Panc1 (cell line): ENCODE measurements at regions not wholly inside any gene's neighbourhood (a gene's known extent, or its start where the extent isn't known, plus 50 kb on each side); places are given as distances from the start of the nearest gene placed in this dataset.

Experiments used
- ATAC-seq: fragments of 200-7000 bp; cut with Tn5 transposase; 2 replicates; pipeline ENCODE4 v1.9.1; 2020; ENCODE audit warnings: mild to moderate bottlenecking, moderate library complexity
- BruUV-seq: library from RNA; stranded (reverse); fragments of 400-500 nt; replicated peaks from 2 replicates; lab custom pipeline; 2021; lab: Mats Ljungman, UMichigan
- CTCF ChIA-PET: fragments of 300-600 bp; sonication (Branson Sonifier 250); formaldehyde crosslinking; loops from one replicate; lab custom pipeline; 2022; ENCODE audit warnings: antibody characterized with exemption; lab: Charles Lee
- POLR2A ChIA-PET: fragments of 300-600 bp; sonication (Branson Sonifier 250); formaldehyde crosslinking; loops from one replicate; lab custom pipeline; 2022; ENCODE audit warnings: antibody characterized with exemption; lab: Charles Lee
- DNase-seq: peaks from one replicate; pipeline ENCODE4 v3.0.0-alpha.2; 2010; ENCODE audit warnings: low read depth, low spot score
- H3K27ac ChIP-seq: 2 replicates; pipeline ENCODE4 v1.5.1; 2011; ENCODE audit warnings: mild to moderate bottlenecking, low read length, inconsistent platforms
- H3K27me3 ChIP-seq: fragments of 200-500 bp; sonication (Bioruptor generic); 2 replicates; pipeline ENCODE4 v1.6.0; 2014; ENCODE audit warnings: low read length, inconsistent platforms; ENCODE audit not compliant: control insufficient read depth, insufficient read depth
- H3K36me3 ChIP-seq: fragments of 200-500 bp; sonication (Bioruptor generic); 2 replicates; pipeline ENCODE4 v1.5.1; 2014; ENCODE audit warnings: inconsistent platforms, mild to moderate bottlenecking, low read length, moderate library complexity; ENCODE audit not compliant: control insufficient read depth, insufficient read depth
- H3K4me1 ChIP-seq: 2 replicates; pipeline ENCODE4 v1.5.1; 2011; ENCODE audit warnings: inconsistent platforms, mild to moderate bottlenecking, low read length, moderate library complexity; ENCODE audit not compliant: control insufficient read depth, insufficient read depth
- H3K4me3 ChIP-seq, 2 experiments: 2 replicates each; pipeline ENCODE4 v1.5.1; 2011 to 2012; ENCODE audit warnings: low read depth in 2 of 2, low read length in 2 of 2, mild to moderate bottlenecking in 2 of 2, inconsistent platforms in 1 of 2, moderate library complexity in 1 of 2
- H3K9me3 ChIP-seq: fragments of 200-500 bp; sonication (Bioruptor generic); 2 replicates; pipeline ENCODE4 v1.5.1; 2014; ENCODE audit warnings: low read depth, mild to moderate bottlenecking, inconsistent platforms, low read length, moderate library complexity; ENCODE audit not compliant: control insufficient read depth, insufficient read depth
- POLR2AphosphoS5 ChIP-seq: IDR thresholded peaks from 2 replicates; pipeline ENCODE4 v1.6.1; 2012; ENCODE audit warnings: mild to moderate bottlenecking, low read depth, low read length, moderate library complexity
- SIN3A ChIP-seq: IDR thresholded peaks from 2 replicates; pipeline ENCODE4 v1.6.1; 2012; ENCODE audit warnings: low read depth, mild to moderate bottlenecking, low read length, moderate library complexity, borderline replicate concordance; ENCODE audit not compliant: insufficient read depth
- TCF7L2 ChIP-seq: IDR thresholded peaks from 2 replicates; pipeline ENCODE4 v1.6.1; 2011; ENCODE audit warnings: mild to moderate bottlenecking, low read depth, low read length, inconsistent platforms
- in situ Hi-C: cut with HindIII; loops from 2 replicates; pipeline ENCODE4 v1.10.0; 2016; ENCODE audit warnings: low sequenced_read_pairs, low pct_unique_long_range_greater_than_20kb
- intact Hi-C: fragments of 100-400 bp; cut with micrococcal nuclease; formaldehyde crosslinking; loops from one replicate; pipeline ENCODE4 v1.10.0; 2022; ENCODE audit not compliant: unreplicated experiment
- TF ChIP-seq, protein P1 (sequence below): fragments of 450-650 bp; IDR thresholded peaks from 2 replicates; pipeline ENCODE4 v1.5.1; 2017; ENCODE audit warnings: mild to moderate bottlenecking
- TF ChIP-seq, protein P2 (sequence below), 2 experiments: IDR thresholded peaks; 2 replicates each; pipeline ENCODE4 v1.6.1; 2011 to 2012; ENCODE audit warnings: low read depth in 2 of 2, control low read depth in 1 of 2, low read length in 1 of 2, mild to moderate bottlenecking in 1 of 2, moderate library complexity in 1 of 2; ENCODE audit not compliant: insufficient read depth in 1 of 2

DNA sequence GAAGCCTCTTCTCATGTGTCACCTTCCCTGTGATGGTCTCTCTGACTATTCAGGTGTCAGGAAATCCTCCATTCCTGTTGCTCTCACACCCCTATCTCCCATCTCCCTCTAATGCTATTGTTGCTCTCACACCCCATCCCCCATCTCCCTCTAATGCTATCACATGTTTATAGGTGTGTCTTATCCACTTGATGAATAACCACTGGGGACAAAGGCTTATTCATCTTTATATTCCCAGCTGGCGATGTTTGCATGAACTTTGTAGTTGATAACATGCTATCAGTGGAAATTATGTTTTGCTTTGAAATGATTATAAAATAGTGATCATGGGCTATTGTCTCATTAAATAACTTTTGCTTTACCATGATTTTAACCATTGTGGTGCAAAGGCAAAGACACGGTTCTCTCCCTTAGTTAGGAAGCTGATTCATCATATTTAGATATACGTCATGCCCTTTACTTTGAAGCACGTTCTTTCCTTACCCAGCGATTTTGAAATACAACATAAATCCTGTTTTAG is 220.5 kb downstream of the PMAIP1 start:
- Histone ChIP-seq H3K27me3 (no peaks in the 10 kb centered on the region), H3K4me1 (no peaks in the 10 kb centered on the region), H3K36me3 (no peaks in the 10 kb centered on the region), H3K9me3 (no peaks in the 10 kb centered on the region), H3K4me3 (no peak overlapping the region), H3K27ac (no peak overlapping the region)
- in situ Hi-C loops (no loop called here), intact Hi-C loops (no loop called here)
- POLR2A ChIA-PET: no interaction called here
- CTCF ChIA-PET: no interaction called here
- no peak for DNase-seq
- BruUV-seq: no TSS peak
- no peak for ATAC-seq
- TF ChIP-seq SIN3A (no peak), TCF7L2 (no peak), POLR2AphosphoS5 (no peak)
- TF ChIP-seq, protein P1, sequence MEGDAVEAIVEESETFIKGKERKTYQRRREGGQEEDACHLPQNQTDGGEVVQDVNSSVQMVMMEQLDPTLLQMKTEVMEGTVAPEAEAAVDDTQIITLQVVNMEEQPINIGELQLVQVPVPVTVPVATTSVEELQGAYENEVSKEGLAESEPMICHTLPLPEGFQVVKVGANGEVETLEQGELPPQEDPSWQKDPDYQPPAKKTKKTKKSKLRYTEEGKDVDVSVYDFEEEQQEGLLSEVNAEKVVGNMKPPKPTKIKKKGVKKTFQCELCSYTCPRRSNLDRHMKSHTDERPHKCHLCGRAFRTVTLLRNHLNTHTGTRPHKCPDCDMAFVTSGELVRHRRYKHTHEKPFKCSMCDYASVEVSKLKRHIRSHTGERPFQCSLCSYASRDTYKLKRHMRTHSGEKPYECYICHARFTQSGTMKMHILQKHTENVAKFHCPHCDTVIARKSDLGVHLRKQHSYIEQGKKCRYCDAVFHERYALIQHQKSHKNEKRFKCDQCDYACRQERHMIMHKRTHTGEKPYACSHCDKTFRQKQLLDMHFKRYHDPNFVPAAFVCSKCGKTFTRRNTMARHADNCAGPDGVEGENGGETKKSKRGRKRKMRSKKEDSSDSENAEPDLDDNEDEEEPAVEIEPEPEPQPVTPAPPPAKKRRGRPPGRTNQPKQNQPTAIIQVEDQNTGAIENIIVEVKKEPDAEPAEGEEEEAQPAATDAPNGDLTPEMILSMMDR: no peak
- TF ChIP-seq, protein P2, sequence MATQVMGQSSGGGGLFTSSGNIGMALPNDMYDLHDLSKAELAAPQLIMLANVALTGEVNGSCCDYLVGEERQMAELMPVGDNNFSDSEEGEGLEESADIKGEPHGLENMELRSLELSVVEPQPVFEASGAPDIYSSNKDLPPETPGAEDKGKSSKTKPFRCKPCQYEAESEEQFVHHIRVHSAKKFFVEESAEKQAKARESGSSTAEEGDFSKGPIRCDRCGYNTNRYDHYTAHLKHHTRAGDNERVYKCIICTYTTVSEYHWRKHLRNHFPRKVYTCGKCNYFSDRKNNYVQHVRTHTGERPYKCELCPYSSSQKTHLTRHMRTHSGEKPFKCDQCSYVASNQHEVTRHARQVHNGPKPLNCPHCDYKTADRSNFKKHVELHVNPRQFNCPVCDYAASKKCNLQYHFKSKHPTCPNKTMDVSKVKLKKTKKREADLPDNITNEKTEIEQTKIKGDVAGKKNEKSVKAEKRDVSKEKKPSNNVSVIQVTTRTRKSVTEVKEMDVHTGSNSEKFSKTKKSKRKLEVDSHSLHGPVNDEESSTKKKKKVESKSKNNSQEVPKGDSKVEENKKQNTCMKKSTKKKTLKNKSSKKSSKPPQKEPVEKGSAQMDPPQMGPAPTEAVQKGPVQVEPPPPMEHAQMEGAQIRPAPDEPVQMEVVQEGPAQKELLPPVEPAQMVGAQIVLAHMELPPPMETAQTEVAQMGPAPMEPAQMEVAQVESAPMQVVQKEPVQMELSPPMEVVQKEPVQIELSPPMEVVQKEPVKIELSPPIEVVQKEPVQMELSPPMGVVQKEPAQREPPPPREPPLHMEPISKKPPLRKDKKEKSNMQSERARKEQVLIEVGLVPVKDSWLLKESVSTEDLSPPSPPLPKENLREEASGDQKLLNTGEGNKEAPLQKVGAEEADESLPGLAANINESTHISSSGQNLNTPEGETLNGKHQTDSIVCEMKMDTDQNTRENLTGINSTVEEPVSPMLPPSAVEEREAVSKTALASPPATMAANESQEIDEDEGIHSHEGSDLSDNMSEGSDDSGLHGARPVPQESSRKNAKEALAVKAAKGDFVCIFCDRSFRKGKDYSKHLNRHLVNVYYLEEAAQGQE (IDR thresholded peaks at IDR 0.05; ENCODE audit: insufficient read depth in 1 of 2, low read depth in 2 of 2, low read length in 1 of 2): no peak

DNA sequence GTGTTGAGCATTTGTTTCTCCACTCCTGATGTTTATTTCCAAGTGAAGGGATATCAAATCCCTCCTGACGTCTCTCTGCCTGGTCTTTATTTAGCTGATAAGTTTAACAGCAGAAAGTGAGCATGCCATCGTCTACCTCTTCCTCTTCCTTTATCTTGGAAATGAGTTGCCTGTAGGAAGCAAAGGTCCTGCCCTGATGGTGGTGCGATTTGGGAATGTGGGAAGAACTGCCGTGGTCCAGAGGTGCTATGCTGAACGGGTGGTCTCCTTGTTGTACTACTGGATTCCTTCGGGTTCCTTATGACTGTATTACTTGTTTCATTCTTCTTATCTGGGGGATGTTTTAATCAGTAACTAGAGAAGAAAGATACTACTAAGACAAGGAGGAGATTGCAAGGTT is 217.5 kb downstream of the PMAIP1 start:
- no peak overlapping the region for H3K27ac ChIP-seq
- H3K27me3 ChIP-seq: no peaks in the 10 kb centered on the region
- TF ChIP-seq SIN3A: no peak
- no peak for TF ChIP-seq TCF7L2
- TF ChIP-seq POLR2AphosphoS5: no peak
- TF ChIP-seq, protein P1: no peak
- TF ChIP-seq, protein P2 (IDR thresholded peaks at IDR 0.05; ENCODE audit: insufficient read depth in 1 of 2, low read depth in 2 of 2, low read length in 1 of 2): no peak
- no TSS peak for BruUV-seq
- H3K4me1 ChIP-seq: no peaks in the 10 kb centered on the region
- H3K36me3 ChIP-seq: no peaks in the 10 kb centered on the region
- DNase-seq: no peak
- in situ Hi-C loops: no loop called here
- H3K9me3 ChIP-seq: no peaks in the 10 kb centered on the region
- ATAC-seq: no peak
- intact Hi-C loops: no loop called here
- POLR2A ChIA-PET: interaction anchor here (0.9 kb wide), 1 partner anchor 10 kb away, joined by 3 read pairs; no protein-coding TSS in a partner anchor
- no peak overlapping the region for H3K4me3 ChIP-seq
- CTCF ChIA-PET: no interaction called here
